GM21381 (cell line): ENCODE measurements at regions not wholly inside any gene's neighbourhood (a gene's known extent, or its start where the extent isn't known, plus 50 kb on each side); places are given as distances from the start of the nearest gene placed in this dataset.

Experiments used
- ATAC-seq: cut with Tn5 transposase; IDR thresholded peaks from one replicate; pipeline ENCODE4 v1.9.1; 2021; ENCODE audit warnings: mild to moderate bottlenecking, moderate library complexity; ENCODE audit not compliant: unreplicated experiment

- no peak for ATAC-seq
Measured at GRCh38 chr6:114471450-114471849, 128.6 kb upstream of the HS3ST5 start.

GRCh38 chr6:114467931-114468330, 125.1 kb upstream of the HS3ST5 start:
- no peak for ATAC-seq

GRCh38 chr6:114465511-114465910, 122.7 kb upstream of the HS3ST5 start:
- no peak for ATAC-seq

GRCh38 chr6:114453737-114454276, 111.0 kb upstream of the HS3ST5 start:
- ATAC-seq: no peak

GRCh38 chr6:114452785-114453401, 110.1 kb upstream of the HS3ST5 start:
- no peak for ATAC-seq

- ATAC-seq: no peak
Measured at GRCh38 chr6:114450631-114451030, 107.8 kb upstream of the HS3ST5 start.

- ATAC-seq: no peak
Measured at GRCh38 chr6:114449659-114450058, 106.8 kb upstream of the HS3ST5 start.

- ATAC-seq: no peak
Measured at GRCh38 chr6:114446342-114446741, 103.5 kb upstream of the HS3ST5 start.

GRCh38 chr6:114445846-114446245, 103.0 kb upstream of the HS3ST5 start:
- no peak for ATAC-seq

GRCh38 chr6:114439411-114439810, 96.6 kb upstream of the HS3ST5 start:
- ATAC-seq: no peak

- no peak for ATAC-seq
Measured at GRCh38 chr6:114437235-114437634, 94.4 kb upstream of the HS3ST5 start.

GRCh38 chr6:114436691-114437090, 93.9 kb upstream of the HS3ST5 start:
- no peak for ATAC-seq

GRCh38 chr6:114435985-114436384, 93.2 kb upstream of the HS3ST5 start:
- ATAC-seq: no peak

GRCh38 chr6:114432400-114432799, 89.6 kb upstream of the HS3ST5 start:
- ATAC-seq: no peak

- ATAC-seq: no peak
Measured at GRCh38 chr6:114431641-114432040, 88.8 kb upstream of the HS3ST5 start.

GRCh38 chr6:114430534-114431124, 87.8 kb upstream of the HS3ST5 start:
- no peak for ATAC-seq

GRCh38 chr6:114428341-114428740, 85.5 kb upstream of the HS3ST5 start:
- no peak for ATAC-seq

- ATAC-seq: no peak
Measured at GRCh38 chr6:114421199-114421598, 78.4 kb upstream of the HS3ST5 start.

- peak; percentile 95 for ATAC-seq
Measured at GRCh38 chr6:114419175-114419574, 76.4 kb upstream of the HS3ST5 start.

GRCh38 chr6:114418304-114418972, 75.6 kb upstream of the HS3ST5 start:
- ATAC-seq: no peak

GRCh38 chr6:114407426-114408035, 64.7 kb upstream of the HS3ST5 start:
- ATAC-seq: no peak
